ENCODE measurements at regions not wholly inside any gene's neighbourhood (a gene's known extent, or its start where the extent isn't known, plus 50 kb on each side); places are given as distances from the start of the nearest gene placed in this dataset.

- TF ChIP-seq, protein P1, sequence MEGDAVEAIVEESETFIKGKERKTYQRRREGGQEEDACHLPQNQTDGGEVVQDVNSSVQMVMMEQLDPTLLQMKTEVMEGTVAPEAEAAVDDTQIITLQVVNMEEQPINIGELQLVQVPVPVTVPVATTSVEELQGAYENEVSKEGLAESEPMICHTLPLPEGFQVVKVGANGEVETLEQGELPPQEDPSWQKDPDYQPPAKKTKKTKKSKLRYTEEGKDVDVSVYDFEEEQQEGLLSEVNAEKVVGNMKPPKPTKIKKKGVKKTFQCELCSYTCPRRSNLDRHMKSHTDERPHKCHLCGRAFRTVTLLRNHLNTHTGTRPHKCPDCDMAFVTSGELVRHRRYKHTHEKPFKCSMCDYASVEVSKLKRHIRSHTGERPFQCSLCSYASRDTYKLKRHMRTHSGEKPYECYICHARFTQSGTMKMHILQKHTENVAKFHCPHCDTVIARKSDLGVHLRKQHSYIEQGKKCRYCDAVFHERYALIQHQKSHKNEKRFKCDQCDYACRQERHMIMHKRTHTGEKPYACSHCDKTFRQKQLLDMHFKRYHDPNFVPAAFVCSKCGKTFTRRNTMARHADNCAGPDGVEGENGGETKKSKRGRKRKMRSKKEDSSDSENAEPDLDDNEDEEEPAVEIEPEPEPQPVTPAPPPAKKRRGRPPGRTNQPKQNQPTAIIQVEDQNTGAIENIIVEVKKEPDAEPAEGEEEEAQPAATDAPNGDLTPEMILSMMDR (IDR thresholded peaks at IDR 0.05), result no peak
- no peak for TF ChIP-seq POLR2A (IDR thresholded peaks at IDR 0.05)
These were observed 280.5 kb downstream of the POM121L12 start for GRCh38 chr7:53315981-53316380.
